ENCODE measurements at regions not wholly inside any gene's neighbourhood (a gene's known extent, or its start where the extent isn't known, plus 50 kb on each side); places are given as distances from the start of the nearest gene placed in this dataset.
A peak's percentile ranks its signal among the peaks of the same experiment; 100 is the strongest.
"Not testable (repeated sequence)": the region's sequence is repeated elsewhere in the genome, so short reads cannot be mapped to it uniquely, and the experiment has no call there.

DNA sequence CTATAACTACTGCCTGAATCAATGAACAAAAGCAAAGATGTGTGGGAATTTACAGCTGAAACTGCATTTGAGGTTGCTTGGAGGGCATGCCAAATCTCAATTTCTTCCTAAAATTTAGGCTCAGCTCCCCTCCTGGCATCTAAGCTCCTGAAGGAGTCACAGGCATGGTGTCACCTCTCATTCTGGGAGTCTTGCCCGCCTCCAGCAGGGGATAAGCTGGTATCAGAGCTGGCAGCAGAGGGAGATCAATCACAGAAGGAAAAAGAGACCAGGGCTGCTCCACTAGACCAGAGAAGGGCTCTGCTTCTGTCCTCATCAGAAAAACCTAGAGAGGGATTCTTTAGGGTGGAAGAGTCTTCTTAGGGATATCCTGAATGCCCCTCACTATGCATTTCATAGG is 150.4 kb upstream of the SLC6A11 start:
- peak in 2 of 14 donors; percentile 4 to 12 for DNase-seq

DNA sequence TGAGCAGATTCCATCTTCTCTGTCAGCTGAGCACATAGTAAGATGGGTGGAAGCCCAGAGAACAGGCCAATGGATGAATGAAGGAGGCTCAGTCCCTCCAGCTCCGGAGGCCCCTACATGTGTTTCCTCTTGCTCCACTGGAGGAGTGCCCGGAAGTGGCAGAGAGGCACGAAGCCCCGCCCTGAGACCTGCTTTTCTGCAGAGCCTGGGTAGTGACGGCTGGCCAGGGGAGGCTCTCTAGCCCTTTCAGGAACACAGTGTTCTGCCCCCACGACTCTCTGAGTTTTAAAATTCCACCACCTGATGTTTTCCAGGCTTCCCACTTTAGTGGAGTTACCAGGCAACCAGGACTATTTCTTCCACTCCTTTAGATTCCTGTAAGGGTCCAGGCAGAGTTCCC is 149.4 kb upstream of the SLC6A11 start:
- DNase-seq, result peak in 11 of 14 donors; percentile 7 to 81 (median 49)

DNA sequence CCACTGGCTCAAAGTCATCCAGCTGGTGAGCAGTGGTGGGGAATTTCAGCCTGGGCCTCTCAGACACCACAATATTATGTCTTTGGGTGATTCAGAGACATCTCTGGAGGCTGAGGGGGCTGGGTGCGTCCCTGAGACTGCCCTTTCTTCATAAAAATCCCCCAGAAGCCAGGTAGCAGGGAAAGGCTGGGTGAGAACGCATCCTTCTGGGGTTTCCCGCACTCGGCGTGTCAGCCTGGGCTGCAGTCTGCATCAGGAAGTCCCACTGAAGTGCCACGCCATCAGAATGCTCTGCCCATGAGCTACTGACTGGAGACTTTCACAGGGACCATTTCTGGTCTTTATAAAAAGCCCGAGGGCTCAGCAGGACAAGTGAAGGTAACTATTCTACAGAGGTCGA is 148.8 kb upstream of the SLC6A11 start:
- no peak for DNase-seq

DNA sequence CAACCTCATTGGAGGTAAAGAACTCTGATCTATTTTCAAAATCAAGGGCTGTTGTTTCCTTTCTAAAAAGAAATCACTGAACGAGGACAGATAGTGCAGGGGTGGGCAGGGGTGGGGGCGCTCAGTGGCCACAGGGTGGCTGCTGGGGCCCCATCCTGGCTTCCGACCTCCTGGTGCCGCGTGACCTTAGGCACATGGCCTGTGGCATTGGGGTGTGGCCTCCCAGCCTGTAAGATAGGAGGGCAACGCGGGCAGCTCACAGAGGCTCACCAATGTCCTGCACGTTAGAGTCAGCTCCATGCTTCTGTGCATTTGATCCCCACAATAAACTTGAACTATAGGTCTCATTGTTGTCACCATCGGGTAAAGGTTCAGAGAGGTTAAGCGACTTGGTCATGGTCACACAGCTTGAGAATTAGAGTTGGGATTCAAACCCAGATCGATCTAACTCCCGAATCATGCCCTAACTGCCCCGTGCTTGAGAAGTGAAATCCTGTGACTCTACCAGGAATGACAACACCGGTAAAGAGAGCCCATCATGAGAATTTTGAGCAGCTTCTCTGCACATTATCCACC is 148.0 kb upstream of the SLC6A11 start:
- no peak for DNase-seq

DNA sequence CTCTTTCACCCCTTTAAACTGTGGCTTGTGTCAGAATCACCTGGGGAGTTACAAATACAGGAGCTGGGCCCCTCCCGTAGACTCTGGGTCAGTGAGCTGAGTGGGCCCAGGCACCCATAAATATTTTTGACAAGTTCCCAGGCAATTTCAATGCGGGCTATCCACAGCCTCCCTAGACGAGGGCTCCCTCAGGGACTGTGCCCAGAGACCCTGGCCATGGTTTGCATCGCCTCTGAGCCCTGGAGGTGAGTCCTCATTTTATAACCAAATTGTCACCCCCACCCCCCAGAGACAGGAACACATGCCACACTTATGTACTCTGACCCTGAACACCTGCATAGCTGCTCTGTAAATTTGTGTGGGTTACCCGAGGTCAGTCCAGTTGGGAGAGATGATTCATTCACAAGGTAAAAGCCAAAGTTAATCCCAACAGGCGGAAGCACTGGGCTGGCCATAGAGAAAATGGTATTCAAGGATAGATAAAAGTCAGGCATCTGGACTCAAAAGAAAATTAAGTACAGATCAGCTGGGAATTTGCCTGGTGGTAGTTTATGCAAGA is 146.5 kb upstream of the SLC6A11 start:
- no peak for DNase-seq

DNA sequence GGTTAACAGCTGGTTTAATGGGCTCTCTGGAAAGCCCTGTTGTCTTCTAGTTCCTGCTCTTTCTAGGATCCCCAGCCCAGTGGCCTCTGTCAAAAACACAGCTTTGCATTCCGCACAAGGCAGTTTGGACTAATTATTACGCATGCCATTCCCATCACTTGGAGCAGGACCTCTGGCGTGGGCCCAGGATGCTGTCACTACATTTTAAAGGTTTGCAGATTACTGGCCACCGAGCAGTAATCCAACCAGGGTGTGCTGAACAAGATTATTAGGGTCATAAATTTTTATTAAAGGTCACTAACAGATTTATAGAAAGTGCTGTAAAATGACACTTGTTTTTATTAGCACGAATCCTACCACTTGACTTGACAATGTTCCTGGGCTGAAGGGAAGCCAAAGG is 143.6 kb upstream of the SLC6A11 start:
- peak in 1 of 14 donors; percentile 5 for DNase-seq

DNA sequence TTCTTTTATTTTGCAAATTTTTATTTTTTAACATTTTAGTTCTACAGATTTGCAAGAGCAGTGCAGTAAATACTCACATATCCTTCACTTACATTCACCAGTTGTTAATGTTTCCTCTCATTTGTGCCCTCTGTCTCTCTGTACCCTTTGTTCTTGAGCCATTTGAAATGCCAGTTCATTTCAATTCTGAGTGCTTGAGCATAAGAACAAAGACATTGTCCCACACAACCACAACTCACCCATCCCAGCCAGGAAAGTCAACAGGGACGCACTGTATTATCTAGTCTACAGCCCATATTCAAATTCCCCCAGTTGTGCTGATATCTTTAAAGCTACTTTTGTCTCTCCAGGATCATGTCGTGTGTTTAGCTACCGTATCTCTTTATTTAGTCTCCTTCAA is 141.4 kb upstream of the SLC6A11 start:
- no peak for DNase-seq

DNA sequence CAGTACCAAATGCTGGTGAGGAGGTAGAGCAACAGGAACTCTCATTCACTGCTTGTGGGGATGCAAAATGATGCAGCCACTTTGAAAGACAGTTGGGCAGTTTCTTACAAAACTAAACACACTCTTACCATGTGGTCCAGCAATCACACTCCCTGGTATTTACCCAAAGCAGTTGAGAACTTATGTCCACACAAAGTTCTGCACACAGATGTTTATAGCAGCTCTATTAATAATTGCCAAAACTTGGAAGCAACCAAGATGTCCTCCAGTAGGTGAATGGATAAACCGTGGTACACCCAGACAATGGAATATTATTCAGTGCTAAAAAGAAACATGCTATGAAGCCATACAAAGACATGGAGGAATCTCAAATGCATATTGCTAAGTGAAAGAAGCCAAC is 139.1 kb upstream of the SLC6A11 start:
- no peak for DNase-seq

DNA sequence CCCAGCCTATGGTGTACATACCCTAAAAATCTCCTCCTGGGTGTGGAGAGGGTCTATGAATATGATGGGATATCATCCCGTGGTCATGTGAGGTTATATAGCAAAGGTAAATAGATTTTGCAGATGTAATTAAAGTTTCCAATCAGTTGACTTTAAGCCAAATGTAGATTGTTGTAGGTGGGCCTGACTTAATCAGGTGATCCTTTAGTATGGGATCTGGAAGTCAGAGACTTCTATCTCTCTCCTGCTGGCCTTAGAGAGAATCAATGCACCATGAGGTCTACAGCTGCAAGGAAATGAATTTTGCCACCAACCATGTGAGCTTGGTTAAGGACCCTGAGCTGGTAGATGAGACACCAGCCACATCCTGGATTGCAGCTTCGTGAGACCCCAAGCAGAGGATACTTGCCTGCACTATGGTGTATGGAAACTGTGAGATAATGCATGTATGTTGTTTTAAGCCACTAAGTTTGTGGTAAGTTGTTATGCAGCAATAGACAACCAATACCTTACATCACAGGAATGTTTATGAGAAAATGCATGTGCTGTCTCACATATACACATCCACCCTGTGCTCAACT is 137.1 kb upstream of the SLC6A11 start:
- no peak for DNase-seq

DNA sequence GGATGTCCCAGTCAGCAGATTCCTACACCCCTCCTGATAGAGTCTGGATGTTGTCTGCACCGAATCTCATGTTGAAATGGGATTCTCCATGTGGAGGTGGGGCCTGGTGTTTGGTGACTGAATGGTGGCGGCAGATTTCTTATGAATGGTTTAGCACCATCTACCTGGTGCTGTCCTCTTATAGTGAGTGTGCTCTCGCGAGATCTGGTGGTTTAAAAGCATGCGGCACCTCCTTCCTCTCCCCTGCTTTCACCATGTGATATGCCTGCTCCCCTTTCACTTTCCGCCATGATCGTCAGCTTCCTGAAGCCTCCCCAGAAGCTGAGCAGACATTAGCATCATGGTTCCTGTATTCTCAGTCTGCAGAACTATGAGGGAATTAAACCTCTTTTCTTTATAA is 135.2 kb upstream of the SLC6A11 start:
- DNase-seq, result no peak

DNA sequence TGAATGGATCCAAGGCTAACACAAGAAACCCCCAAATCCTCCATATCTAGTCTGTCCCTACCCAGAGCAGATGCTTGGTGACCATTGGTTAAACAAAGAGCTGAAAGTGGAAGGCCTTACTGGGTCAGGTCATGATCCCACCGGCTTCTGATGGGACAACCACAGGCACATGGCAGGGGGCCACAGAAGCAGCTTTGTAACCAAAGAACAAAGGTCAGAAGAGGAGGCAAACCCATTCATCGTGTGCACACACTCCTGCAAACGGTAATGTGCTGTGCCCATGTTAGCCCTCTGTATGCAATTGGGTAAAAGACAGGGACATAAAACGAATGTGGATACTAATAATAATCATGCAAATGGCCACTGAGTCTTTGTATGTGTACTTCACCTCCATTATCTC is 133.3 kb upstream of the SLC6A11 start:
- DNase-seq, result no peak

DNA sequence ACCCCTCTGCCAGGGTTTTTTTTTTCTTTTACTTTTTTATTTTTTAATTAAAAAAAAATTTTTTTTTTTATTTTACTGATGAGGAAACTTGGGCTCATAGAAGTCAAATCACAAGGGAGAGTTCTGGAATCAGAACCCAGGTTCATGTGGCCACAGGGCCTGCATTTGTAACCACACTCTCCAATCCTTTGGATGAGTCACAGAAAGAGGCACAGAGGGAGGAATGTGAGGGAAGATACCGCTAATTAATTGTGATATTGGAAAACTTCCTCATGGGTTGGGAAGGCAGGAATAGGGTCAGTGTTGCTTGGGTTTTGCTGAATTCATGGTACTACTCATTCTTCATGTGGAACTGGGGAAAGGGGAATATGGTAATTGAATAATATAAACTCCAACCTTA is 132.9 kb upstream of the SLC6A11 start:
- DNase-seq, result no peak

DNA sequence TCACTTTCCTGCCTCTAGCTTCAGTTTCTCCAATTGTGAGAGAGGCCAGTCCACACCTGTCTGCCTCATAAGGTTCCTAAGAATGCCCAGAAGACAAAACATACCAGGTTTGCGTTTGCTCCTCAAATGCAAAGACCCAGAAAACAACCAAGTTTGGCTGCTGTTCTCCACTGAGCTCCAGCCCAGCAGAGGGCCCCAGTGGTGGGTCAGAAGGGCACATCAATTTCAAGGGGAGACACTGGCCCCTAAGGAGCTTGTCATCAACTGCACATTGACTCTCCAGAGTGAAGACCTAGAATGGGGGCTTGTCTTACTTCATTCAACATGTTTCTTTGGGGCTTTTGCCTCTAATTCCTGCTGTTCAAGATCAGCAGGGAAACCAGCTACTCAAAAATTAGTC is 127.9 kb upstream of the SLC6A11 start:
- DNase-seq, result no peak

DNA sequence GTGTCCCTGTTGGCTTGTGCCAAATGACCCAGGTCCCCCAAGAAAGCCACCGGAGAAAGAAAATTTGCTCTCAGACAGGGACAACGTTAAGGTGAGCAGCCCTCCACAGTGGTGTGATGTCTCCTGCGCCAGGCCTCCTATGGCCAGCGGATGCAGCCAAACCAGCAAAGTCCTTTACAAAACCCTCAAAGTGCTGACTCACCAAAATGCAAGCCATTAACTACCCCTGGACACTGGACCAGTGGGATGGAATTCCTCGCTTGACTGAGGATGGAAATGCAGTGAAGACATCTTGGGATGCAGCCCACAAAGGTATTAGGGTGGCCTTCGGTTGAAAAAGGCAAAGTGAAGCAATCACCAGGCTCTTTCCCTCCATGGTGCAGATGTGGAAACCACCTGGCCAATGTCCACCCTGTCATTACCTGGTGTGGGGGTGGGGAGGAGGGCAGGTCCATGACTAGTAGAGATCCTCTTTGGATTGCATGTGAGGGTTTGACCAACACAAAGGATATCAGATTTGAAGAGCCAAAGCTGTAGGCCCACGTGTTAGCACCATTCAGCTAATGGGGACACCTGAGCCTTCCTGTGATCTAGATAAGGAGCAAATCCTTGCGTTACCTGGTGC is 127.4 kb upstream of the SLC6A11 start:
- no peak for DNase-seq

DNA sequence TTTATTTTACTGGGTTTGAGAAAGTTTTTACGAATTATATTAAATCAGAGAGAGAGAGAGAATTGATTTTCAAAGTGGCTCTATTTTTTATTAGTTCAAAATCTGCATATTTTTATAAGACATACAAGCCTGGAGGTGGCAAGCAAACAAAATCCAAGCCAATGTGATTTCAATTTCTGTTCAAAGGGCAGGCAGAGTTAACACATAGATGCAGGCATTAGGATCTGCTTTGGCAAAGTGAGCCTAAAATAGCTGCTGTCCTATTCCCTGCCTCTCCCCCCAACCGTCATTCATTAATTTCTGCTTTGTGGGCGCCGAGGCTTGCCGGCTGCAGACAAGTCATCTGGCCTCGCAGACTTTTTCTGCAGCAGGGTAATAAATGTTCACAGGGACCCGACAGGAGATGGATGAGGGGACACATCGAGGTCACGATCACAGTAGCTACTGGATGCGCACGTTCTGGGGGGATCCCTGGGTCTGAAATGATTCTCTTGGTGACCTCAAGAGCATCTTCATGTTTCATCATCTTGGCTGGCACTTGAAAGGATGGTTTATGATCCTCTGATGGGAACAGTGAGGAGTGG is 123.9 kb upstream of the SLC6A11 start:
- no peak for DNase-seq

DNA sequence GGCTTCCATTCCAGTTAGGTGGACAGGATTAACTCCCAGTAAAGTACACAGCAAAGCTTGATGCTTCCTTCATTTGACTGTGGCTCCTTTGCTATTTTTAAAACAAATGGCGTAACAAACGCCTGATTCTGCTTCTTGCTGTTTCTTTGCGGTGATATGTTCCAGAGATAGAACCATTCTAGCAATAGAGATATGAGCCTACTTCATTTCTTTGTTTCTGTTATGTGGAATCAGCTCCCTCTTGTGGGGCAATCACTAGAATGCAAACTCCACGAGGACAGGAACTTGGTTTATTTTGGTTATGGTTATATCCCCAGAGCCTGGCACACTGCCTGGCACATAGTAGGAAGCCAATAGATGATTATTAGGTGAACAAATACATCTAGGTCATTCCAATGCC is 122.6 kb upstream of the SLC6A11 start:
- DNase-seq, result peak in 1 of 14 donors; percentile 31

DNA sequence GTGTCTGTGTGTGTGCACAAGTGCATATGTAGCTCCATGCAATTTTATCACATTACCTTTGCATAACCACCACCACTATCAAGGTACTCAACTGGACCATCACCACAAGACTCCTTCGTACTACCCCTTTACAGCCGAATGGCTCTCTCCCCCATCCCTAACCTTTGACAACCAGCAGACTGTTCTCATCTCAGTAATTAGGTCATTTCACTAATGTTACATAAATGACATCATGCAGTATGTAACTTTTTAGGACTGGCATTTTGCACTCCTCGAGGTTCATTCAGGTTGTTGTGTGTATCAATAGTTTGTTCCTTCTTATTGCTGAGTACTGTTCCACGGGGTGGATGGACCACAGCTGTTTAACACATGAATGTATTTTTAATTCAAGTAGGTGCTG is 121.8 kb upstream of the SLC6A11 start:
- DNase-seq, result no peak

DNA sequence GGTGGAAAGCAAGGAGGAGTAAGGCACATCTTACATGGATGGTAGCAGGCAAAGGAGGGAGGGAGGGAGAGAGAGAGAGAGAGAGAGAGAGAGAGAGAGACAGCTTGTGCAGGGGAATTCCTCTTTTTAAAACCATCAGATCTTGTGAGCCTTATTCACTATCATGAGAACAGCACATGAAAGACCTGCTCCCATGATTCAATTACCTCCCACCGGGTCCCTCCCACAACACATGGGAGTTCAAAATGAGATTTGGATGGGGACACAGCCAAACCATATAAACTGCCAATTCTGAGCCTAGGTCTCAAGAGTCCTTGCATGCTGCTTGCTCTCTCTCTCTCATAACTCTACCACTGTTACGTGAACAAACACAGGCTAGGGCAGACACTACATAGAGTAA is 120.8 kb upstream of the SLC6A11 start:
- not testable (repeated sequence) for DNase-seq

DNA sequence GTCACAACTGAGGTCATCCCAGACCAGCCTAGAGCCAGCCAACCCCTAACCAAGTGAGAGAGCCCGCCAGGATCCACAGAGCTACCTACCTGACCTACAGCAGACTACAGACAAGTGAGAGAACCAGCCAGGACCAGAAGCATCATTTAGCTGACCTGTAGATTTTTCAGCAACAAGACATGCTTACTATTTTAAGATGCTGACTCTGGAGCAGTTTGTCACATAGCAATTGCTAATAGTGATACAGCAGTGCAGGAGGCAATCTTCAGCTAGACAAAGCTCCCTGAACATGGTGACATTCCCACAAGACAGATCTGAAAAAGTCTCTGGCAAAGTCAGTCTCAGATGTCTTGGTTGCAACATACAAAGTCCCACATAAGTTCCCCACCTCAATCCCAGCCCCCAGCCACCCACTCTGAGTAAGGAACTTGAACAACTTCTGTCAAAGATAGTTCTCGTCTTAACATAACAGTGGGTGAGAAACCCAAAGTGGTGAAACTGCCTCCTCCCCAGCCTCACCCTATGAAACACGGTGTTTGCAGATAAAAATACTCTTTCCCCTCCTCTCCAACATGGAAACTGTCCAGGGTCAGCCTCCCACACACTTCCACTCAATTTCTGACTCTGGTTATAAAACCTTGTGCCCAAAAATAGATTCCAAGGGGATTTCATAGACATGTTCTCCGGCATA is 120.3 kb upstream of the SLC6A11 start:
- DNase-seq, result no peak

DNA sequence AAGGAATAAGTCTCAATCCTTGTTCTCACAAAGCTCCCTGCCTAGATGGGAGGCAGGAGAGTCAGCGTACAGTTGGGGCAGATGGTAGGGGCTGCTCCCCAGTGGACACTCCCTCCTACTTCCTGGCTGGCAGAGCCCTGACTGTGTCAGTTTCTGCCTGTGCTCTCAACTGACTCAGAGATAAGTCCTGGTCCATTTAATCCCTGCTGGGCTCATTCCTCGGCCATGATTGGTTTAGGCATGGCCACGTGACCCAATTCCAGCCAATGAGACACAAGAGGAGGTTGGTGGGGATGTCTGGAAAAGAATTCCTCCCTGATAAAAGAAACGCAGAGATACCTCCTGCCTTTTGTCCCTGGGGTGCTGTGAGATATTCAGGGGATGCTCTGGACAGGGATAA is 118.1 kb upstream of the SLC6A11 start:
- DNase-seq, result no peak

DNA sequence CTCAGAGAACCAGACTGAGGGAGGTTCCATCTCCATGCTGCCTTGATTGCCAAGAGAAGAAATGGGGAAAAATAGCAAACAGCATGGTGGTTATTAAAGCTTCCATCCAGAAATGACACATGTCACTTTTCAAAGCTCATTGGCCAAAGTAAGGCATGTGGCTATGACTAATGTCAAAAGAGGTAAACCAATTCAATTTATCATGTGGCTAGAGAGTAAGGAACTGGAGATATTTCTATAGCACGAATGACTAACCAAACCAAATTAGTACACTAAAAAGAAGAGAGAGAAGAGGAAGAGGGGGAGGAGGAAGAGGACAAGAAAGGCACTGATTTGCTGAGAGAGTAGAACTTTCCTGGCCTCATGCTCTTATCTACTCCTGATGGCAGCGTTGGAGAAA is 115.2 kb upstream of the SLC6A11 start:
- DNase-seq, result no peak

DNA sequence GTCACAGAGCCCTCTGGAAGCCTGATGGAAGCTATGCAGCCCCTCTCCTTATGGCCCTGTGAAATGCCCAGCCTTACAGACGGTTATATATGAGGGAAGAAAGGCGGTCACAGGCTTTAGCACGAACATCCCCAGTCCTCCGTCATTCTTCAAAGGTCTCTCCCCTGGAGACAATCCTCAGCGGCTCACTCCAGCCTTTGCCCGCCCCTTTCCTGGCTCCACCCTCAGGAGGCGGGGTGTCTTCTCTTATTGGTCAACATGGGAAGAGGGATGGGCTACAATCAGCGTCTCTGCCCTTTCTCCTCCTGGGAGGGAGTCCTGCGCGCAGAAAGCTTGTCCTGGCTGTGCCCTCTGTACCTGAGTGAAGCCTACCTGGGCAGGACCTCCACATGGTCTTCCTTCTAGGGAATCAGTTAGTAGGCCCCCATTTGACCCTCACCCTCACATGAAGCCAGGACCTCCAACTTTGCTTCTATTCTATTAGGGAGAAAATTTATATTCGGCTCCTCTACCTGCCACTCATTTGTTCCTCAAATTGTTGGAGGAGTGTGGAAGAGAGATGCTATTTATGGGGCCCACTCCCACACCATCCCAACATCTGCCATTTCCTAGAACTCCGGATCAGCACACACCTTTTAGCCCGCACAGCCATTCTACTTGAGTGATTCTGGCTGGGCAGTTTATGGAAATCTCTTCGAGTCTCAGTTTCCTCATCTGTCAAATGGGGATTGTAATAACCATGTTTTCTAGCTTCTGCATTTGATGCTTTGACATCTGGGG is 112.9 kb upstream of the SLC6A11 start:
- DNase-seq, result peak in 2 of 14 donors; percentile 17 to 89

Measured in C1 segment of cervical spinal cord (tissue), 14 donors.